ENCODE measurements at regions not wholly inside any gene's neighbourhood (a gene's known extent, or its start where the extent isn't known, plus 50 kb on each side); places are given as distances from the start of the nearest gene placed in this dataset.

GRCh38 chrX:118257781-118258180 lies 88.1 kb upstream of the WDR44 start:
- no peaks in the 10 kb centered on the region for H3K9me2 ChIP-seq (ENCODE audit: insufficient read depth)
- TF ChIP-seq CTCF (conservative IDR thresholded peaks at IDR 0.05) (no peak), EZH2 (IDR thresholded peaks at IDR 0.05; ENCODE audit: low read depth) (no peak)
- no peak overlapping the region for H3K27ac ChIP-seq
- intact Hi-C loops (cut with micrococcal nuclease; ENCODE audit: unreplicated experiment): no loop called here
- H3K4me3 ChIP-seq: no peak overlapping the region
- H3K9me3 ChIP-seq (ENCODE audit: insufficient read depth, low read depth): no peaks in the 10 kb centered on the region
- no peaks in the 10 kb centered on the region for H3F3A ChIP-seq (ENCODE audit: insufficient read depth, low read depth)
- DNase-seq: no peak
- CTCF ChIA-PET: no interaction called here
- no peaks in the 10 kb centered on the region for H3K79me2 ChIP-seq (ENCODE audit: low read depth)
- no peaks in the 10 kb centered on the region for H3K27me3 ChIP-seq (ENCODE audit: insufficient read depth, low read depth)
- no peaks in the 10 kb centered on the region for H3K36me3 ChIP-seq (ENCODE audit: low read depth)
- no peaks in the 10 kb centered on the region for H3K4me1 ChIP-seq (replicated peaks; ENCODE audit: insufficient read depth)
- no TSS peak for BruUV-seq (replicated peaks)
- no peaks in the 10 kb centered on the region for H4K20me1 ChIP-seq (ENCODE audit: insufficient read depth)
- POLR2A ChIA-PET (ENCODE audit: unreplicated experiment): no interaction called here
- no peak overlapping the region for H3K4me2 ChIP-seq
- H2AFZ ChIP-seq: no peak overlapping the region

GRCh38 chrX:118259213-118259612 lies 86.7 kb upstream of the WDR44 start:
- H3K4me2 ChIP-seq: no peak overlapping the region
- no peaks in the 10 kb centered on the region for H3K9me3 ChIP-seq (ENCODE audit: insufficient read depth, low read depth)
- no peaks in the 10 kb centered on the region for H3K27me3 ChIP-seq (ENCODE audit: insufficient read depth, low read depth)
- H3K4me1 ChIP-seq (replicated peaks; ENCODE audit: insufficient read depth): no peaks in the 10 kb centered on the region
- H3F3A ChIP-seq (ENCODE audit: insufficient read depth, low read depth): no peaks in the 10 kb centered on the region
- DNase-seq: no peak
- BruUV-seq (replicated peaks): no TSS peak
- no peaks in the 10 kb centered on the region for H4K20me1 ChIP-seq (ENCODE audit: insufficient read depth)
- no peaks in the 10 kb centered on the region for H3K36me3 ChIP-seq (ENCODE audit: low read depth)
- intact Hi-C loops (cut with micrococcal nuclease; ENCODE audit: unreplicated experiment): no loop called here
- H2AFZ ChIP-seq: no peak overlapping the region
- ChIA-PET CTCF (no interaction called here), POLR2A (ENCODE audit: unreplicated experiment) (no interaction called here)
- TF ChIP-seq EZH2 (IDR thresholded peaks at IDR 0.05; ENCODE audit: low read depth): no peak
- no peak for TF ChIP-seq CTCF (conservative IDR thresholded peaks at IDR 0.05)
- no peaks in the 10 kb centered on the region for H3K79me2 ChIP-seq (ENCODE audit: low read depth)
- no peak overlapping the region for H3K4me3 ChIP-seq
- H3K27ac ChIP-seq: no peak overlapping the region
- H3K9me2 ChIP-seq (ENCODE audit: insufficient read depth): no peaks in the 10 kb centered on the region

- H3K27ac ChIP-seq: no peak overlapping the region
These were observed 84.8 kb upstream of the WDR44 start for GRCh38 chrX:118261151-118261550.

More at GRCh38 chrX:118261151-118261550, 84.8 kb upstream of the WDR44 start:
- H3K4me3 ChIP-seq: no peak overlapping the region
- no peaks in the 10 kb centered on the region for H3F3A ChIP-seq (ENCODE audit: insufficient read depth, low read depth)
- BruUV-seq (replicated peaks): no TSS peak
- no peaks in the 10 kb centered on the region for H3K9me2 ChIP-seq (ENCODE audit: insufficient read depth)
- ChIA-PET POLR2A (ENCODE audit: unreplicated experiment) (no interaction called here), CTCF (no interaction called here)
- no peaks in the 10 kb centered on the region for H4K20me1 ChIP-seq (ENCODE audit: insufficient read depth)
- H3K79me2 ChIP-seq (ENCODE audit: low read depth): no peaks in the 10 kb centered on the region
- intact Hi-C loops (cut with micrococcal nuclease; ENCODE audit: unreplicated experiment): no loop called here
- no peaks in the 10 kb centered on the region for H3K4me1 ChIP-seq (replicated peaks; ENCODE audit: insufficient read depth)
- no peak overlapping the region for H2AFZ ChIP-seq
- no peaks in the 10 kb centered on the region for H3K9me3 ChIP-seq (ENCODE audit: insufficient read depth, low read depth)
- H3K27me3 ChIP-seq (ENCODE audit: insufficient read depth, low read depth): no peaks in the 10 kb centered on the region
- no peaks in the 10 kb centered on the region for H3K36me3 ChIP-seq (ENCODE audit: low read depth)
- H3K4me2 ChIP-seq: no peak overlapping the region
- DNase-seq: no peak
- no peak for TF ChIP-seq EZH2 (IDR thresholded peaks at IDR 0.05; ENCODE audit: low read depth)
- no peak for TF ChIP-seq CTCF (conservative IDR thresholded peaks at IDR 0.05)

Measured in PC-9 (cell line).